OCI-LY7 (cell line): ENCODE measurements at regions not wholly inside any gene's neighbourhood (a gene's known extent, or its start where the extent isn't known, plus 50 kb on each side); places are given as distances from the start of the nearest gene placed in this dataset.

ENCODE experiments used
- EZH2phosphoT487 ChIP-seq: fragments of 200-600 bp; sonication (generic); IDR thresholded peaks from 2 replicates; pipeline ENCODE4 v1.6.1; 2018; ENCODE audit warnings: low read depth, borderline replicate concordance, mild to moderate bottlenecking, mixed run types, antibody characterized with exemption, low read length, moderate library complexity, mixed read lengths
- TF ChIP-seq, protein P1 (sequence below): fragments of 200-600 bp; sonication (generic); conservative IDR thresholded peaks from 2 replicates; pipeline ENCODE4 v1.5.1; 2014; ENCODE audit warnings: mild to moderate bottlenecking, antibody characterized with exemption, low read length, moderate library complexity, mixed read lengths

DNA sequence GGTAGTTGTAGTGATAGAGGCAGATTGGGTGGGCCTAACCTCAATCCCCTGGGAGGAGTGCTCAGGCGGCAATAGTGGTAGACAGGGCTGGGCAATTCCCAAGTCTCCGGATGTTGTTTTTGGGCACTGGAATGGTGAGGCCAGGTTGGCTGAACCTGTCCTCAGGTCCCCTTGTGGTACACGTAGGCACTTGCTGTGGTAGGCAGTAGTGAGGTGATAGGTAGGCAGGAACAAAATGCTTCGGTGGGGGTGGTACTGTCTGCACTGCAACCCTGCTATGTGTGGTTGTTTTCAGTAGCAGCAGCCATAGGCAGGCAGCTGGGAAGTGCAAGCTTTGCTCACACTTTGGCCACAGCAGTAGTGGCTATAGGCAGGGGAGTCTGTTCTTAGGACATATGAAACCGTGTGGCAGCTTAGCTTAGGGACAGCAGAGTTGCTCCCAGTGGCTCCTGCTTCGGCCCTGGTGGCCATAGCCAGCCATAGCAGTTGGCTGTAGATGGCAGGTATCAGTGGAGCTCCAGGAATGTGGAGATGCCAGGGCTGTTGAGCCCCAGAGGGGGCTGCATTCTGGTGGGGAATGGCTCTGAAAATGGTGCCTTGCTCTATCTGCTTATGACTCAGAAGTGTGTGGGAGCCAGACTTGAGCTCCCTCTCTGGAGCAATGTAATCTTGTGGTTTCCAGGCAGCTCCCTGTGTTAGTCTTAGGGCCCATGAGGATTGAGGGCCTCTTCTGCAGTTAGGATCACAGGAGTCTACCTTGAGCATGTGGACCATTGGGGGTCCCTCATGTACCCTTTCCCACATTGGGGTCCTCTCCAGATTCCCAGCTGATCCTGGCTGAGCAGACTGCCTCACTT is 241.8 kb upstream of the BMP2 start:
- TF ChIP-seq, protein P1, sequence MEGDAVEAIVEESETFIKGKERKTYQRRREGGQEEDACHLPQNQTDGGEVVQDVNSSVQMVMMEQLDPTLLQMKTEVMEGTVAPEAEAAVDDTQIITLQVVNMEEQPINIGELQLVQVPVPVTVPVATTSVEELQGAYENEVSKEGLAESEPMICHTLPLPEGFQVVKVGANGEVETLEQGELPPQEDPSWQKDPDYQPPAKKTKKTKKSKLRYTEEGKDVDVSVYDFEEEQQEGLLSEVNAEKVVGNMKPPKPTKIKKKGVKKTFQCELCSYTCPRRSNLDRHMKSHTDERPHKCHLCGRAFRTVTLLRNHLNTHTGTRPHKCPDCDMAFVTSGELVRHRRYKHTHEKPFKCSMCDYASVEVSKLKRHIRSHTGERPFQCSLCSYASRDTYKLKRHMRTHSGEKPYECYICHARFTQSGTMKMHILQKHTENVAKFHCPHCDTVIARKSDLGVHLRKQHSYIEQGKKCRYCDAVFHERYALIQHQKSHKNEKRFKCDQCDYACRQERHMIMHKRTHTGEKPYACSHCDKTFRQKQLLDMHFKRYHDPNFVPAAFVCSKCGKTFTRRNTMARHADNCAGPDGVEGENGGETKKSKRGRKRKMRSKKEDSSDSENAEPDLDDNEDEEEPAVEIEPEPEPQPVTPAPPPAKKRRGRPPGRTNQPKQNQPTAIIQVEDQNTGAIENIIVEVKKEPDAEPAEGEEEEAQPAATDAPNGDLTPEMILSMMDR, result no peak
- no peak for TF ChIP-seq EZH2phosphoT487
